Stomach (tissue), 4 donors: ENCODE measurements at regions not wholly inside any gene's neighbourhood (a gene's known extent, or its start where the extent isn't known, plus 50 kb on each side); places are given as distances from the start of the nearest gene placed in this dataset.

Source experiments
- CTCF ChIP-seq, 7 experiments: fragments of 450-650 bp in 4 of 7; fragments of 200-600 bp in 3 of 7; sonication (generic) in 3 of 7; IDR thresholded peaks; one replicate each; pipeline ENCODE4 v1.5.1; 2016 to 2019; ENCODE audit warnings: antibody characterized with exemption in 7 of 7, control low read depth in 2 of 7, mild to moderate bottlenecking in 1 of 7
- POLR2AphosphoS5 ChIP-seq, 3 donors: sonication (generic); formaldehyde crosslinking; IDR thresholded peaks; one replicate each; pipeline ENCODE4 v1.6.1; 2016; ENCODE audit warnings: antibody characterized with exemption in 3 of 3

- no peak for TF ChIP-seq CTCF (IDR thresholded peaks at IDR 0.05)
- no peak for TF ChIP-seq POLR2AphosphoS5 (IDR thresholded peaks at IDR 0.05)
Measured at GRCh38 chr10:9024210-9024609, 969.7 kb downstream of the GATA3 start.
